GM19328 (cell line): ENCODE measurements at regions not wholly inside any gene's neighbourhood (a gene's known extent, or its start where the extent isn't known, plus 50 kb on each side); places are given as distances from the start of the nearest gene placed in this dataset.
"Not testable (repeated sequence)": the region's sequence is repeated elsewhere in the genome, so short reads cannot be mapped to it uniquely, and the experiment has no call there.

ENCODE experiments used
- ATAC-seq: cut with Tn5 transposase; IDR thresholded peaks from one replicate; pipeline ENCODE4 v1.9.1; 2021; ENCODE audit warnings: mild to moderate bottlenecking, moderate library complexity; ENCODE audit not compliant: unreplicated experiment

DNA sequence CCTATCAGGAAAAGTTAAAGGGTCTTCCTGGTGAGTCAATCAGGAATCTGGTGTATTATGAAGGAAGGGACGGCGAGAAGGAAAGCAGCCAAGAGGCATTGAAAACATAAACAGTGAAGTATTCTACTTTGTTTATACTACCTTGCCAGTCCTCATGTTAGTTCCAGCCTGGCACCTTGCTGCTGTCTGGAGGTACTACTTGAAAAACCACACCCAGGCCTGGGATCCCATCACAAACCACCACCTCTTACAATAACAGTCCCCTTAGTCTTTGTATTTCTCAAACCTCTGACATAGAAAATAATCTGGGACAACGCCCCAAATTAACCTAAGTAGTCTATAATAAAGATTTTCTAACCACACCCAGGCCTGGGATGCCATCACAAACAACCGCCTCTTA lies 676.7 kb upstream of the SOX9 start:
- ATAC-seq, result no peak

DNA sequence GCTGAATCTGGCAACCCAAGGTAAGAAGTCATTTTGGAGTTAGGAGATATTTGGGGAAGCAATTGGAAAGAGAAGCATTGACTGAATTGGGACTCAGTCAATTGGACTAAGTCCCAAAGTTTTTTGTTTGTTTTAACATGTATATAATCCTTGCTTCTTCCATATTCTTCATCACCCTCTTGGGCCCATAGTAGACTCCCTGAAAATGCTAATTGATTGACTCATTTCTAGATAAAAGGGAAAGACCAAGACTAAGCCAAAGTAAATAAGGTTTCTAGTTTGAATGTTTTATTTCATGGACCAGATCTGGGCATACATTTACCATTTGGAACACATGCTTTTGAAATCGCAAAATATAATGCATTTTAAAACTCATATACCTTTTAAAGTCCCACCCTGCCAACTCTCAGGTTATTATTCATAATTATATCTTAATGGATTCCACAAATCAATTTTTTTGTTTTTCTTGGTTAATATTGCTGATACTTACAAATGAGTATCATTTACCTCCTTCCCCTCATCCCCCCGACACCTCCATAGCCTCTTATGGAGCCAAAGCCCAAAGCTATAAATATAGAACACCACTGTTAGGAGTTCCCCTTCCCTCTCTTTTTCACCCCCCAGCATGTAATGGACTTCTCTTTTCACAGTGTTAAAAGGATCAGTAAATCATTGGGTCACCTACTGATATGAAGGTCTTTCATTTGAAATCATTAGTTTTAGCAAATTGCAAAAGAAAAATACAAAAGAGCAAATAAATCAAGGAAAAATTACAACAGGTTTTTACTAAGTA lies 674.0 kb upstream of the SOX9 start:
- ATAC-seq, result no peak

DNA sequence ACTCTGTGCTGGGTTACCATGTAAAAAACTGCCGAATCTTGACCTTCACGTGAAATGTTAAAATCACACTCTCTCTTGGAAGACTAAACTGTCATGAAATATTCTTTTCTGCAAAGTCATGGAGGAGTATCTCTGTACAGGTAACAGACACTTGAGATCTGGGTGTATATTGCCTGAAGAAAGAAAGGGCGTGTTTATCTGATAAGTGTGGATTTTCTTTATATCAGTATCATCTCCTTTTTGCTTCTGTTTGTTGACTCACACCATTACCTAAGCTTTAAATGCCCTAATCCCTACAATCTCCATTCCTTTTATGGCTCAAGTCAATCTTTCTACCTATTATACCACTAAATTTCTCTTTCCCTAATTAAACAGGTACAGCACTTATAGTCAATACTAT lies 673.2 kb upstream of the SOX9 start:
- no peak for ATAC-seq

DNA sequence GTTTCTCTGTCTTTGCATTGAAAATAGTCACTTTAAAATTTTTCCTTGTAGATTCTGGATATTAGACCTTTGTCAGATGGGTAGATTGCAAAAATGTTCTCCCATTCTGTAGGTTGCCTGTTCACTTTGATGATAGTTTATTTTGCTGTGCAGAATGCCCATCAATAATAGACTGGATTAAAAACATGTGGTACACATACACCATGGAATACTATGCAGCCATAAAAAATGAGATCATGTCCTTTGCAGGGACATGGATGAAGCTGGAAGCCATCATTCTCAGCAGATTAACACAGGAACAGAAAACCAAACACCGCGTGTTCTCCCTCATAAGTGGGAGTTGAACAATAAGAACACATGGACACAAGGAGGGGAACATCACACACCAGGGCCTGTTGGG lies 670.2 kb upstream of the SOX9 start:
- not testable (repeated sequence) for ATAC-seq

DNA sequence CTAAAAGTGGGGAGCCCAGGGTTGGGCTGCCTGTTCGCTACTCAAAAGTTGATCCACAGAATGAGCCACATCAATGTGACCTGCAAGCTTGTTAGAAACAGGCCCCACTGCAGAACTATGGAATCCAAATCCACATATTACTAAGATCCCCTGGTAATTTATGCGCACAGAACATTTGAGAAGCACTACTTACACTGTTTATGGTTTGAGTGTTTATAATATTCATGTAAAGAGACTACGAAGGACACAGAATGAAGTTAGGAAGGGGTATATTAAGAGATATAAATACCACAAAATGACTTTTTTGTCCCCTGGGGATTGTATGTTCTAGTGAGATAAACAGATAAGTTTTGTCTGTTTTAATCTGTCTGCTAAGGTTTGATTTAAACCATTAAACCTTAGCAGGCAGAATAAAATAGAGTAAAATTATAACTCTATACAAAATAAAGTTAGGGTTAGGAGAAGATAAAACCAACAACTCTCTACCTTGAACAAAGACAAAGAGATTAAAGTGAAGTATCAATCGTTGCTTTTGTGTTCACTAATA lies 666.9 kb upstream of the SOX9 start:
- no peak for ATAC-seq

DNA sequence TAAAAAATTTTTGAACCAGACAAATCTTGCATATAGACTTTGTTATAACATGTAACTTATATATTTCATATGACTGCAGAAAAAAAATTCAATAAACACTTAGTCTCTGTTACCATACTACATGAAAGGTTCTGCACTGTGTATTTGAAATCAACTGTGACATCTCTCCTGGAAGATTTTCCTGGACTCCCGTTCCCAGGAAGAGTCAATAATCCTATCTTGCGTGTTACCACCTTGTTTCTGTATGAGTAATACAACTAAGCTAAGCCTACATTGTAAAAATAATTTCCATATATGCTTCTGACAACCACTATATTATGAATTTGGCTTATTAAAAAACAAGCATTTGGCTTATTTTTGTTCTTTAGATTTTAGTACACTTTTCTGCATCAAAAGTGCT lies 665.6 kb upstream of the SOX9 start:
- ATAC-seq, result no peak

DNA sequence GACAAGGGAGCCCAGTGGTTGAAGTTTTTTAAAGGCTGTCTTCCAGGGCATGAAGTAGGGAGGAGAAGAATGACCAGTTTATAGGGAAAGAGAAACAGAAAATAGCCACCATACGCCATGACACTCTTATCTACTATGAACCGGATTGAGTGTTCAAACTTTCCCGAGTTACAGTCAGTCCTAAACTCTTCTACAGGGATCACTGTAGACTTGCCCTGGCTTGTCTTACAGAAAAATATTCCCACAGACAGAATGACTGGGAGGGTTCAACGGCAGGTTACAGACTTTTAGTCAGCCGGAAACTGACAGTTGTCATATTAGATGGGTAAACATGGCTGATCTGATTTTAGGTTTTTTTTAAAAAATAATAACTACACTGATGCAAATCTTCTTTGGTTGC lies 662.5 kb upstream of the SOX9 start:
- no peak for ATAC-seq

DNA sequence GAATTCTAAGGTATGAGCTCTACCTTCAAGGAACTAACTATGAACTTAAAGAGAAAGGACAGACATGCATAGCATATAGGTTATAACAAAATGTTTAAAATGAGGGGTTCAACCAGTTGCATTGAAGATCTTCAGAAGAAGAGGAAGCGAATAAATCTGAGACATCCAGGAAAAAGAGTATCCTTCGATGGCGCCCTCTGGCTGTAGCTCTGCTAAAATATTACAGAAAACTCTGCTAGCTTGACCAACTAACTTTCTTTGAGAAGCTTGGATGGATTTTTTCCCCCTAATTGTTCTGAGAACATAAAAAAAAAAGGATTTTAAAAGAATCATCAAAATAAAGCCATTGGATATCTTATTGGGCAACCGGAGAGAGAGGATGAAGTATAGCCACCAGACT lies 659.9 kb upstream of the SOX9 start:
- ATAC-seq, result no peak

DNA sequence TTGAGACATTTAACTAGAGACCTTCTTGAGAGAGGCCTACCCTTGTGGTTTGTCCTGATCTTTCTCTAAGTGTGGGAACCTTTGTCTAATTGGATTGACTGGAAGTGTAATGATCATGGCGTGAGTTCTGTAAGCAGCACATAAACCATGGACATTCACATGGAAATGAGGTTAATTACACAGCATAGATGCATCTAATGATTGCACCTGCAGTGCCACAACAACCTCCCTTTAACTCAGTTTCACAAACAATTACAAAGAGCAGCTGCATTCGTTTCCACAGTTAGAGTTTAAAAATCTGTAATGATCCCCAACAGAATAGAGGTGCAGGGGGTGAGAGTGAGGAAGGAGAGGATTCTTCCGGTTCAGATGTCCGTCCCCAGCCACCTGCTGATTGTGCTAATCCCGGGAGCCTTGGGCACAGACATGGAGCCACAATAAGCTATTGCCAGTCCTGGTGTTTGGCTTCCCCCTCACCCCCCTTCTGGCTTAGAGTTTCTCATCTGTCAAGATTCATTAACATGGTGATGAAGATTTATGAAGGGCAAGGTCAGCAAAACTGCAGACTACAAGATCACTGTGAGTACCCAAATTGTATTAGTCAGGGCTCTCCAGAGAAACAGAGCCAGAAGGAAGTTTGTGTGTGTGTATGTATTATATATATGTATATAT lies 659.2 kb upstream of the SOX9 start:
- no peak for ATAC-seq

DNA sequence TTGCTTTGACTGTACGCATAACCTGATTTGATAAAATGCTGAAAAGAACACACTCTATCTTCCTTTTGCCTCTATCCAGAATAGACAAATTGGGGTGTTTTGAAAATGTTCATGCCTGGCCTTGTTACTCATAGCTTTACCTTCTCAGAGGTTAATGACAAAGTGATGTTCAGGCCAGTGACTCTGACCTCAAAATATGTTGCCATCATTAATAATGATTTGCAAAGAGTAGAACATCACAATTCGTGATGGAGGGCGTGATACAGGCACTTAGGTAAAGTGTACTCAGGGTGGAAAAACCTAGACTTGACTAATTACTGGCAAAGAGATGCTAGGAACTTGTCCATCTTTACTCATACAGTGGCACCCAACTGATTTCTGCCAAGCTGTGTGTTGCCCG lies 656.6 kb upstream of the SOX9 start:
- no peak for ATAC-seq

DNA sequence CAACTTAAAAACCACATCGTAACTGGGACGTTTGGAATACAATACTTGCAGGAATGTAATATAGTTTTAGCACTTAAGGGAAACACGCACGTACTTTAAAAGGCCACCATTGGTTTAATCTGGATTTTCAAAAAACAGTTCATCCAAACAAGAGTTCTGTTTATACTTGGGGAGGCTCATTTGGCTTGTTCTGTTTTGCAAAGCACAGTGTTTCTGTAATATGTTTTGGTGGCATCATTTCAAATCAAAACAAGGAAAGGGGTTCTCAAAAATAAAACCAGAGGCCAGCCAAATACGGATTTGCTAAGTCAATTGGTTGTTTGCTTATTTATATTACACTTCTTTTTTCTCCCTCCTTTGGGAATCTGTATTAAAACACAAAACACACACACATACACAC lies 656.1 kb upstream of the SOX9 start:
- no peak for ATAC-seq

DNA sequence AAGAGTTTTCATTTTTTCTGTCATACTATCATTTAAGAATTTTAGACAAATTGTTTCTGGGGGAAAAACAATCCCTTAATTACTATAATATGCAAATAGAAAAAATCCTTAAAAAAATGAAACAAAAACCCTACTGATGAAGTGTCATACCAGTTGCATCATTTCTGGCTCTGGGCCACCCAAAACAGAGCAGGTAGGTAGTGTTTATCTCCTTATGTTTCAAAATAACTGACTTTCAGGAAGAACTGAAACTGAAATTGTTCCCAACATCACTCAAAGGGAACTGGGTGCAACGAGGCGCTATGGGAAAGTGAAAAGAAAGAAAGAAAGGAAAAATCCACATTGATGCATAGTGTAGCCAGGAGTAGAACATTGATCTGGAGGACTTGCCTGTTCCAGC lies 653.1 kb upstream of the SOX9 start:
- no peak for ATAC-seq

DNA sequence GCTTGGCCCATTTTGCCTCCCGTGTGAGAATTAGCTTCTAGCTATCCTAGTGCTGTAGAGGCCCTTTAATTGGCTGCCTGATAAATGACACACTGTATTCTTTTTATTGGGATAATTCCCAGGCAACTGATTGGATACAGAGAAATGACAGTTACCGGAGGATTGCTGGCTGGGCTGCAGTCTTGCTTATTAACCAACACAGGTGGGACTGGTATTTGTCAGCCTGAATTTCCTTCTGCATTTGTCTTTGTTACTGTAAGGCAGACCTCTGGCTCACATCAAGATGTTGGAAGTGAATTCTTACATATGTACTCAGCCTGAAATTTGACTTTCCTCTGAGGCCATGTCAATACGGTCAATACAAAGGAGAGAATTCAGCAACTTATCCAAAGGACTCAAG lies 650.8 kb upstream of the SOX9 start:
- no peak for ATAC-seq

DNA sequence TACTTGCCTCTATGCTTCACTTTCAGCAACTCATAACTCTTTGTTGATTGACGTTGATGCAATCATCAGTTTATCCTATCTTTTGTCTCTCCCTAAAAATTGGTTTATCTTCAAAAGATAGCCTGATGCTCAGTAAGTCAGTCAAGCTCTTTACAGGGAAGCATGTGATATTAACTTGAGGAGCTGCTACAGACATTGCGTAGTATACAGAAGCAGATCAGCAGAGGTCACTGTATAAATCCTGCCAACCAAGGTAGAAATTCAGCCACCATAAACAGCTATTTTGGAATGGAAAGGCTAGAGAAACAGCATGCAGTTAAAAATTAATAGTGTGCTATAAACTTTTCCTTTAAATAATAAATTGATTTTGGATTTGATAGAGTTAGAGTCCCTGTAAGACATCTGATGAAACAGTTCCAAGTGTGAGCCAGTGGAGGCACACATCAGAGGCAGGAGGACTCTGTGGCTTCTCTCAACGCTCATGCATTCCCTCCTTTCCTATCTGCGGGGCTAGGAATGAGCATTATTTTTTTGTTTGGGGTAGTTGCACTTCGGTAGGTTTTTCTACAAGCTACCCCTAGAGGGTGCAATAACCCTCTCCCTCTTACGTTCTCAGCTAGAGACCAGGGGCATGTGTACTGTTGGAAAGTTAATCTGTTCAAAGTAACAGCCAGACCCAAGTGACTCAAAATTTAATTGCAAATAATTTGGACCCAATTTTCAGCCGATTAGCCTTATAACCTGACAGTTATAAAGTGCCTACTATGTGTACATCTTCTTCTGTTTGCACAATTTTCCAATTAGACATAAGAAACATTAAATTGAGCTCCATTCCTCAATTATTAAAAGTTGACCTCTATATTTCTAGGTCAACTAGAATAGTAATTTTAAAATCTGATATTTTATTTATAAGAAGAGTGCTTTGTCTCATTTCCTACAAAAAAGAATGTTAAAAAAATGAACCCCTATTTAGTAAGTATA lies 647.7 kb upstream of the SOX9 start:
- no peak for ATAC-seq

DNA sequence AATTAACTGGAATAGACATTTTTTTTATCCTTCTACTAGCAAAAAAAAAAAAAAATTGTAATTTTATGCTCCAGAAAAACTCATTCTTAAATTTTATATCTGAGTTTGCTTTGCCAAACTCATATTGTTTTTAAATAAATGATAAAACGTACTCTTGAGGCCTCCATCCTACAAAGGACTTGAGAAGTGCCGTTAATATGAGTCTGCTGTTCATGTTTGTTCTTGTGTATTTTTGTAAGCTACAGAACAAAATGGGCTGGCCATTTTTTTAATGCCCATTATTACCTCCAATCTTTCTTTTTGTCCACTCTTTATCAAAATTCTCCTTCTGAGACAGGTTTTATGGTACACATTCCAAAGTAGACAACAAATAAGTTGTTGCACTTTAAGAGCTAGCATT lies 643.5 kb upstream of the SOX9 start:
- ATAC-seq, result no peak

DNA sequence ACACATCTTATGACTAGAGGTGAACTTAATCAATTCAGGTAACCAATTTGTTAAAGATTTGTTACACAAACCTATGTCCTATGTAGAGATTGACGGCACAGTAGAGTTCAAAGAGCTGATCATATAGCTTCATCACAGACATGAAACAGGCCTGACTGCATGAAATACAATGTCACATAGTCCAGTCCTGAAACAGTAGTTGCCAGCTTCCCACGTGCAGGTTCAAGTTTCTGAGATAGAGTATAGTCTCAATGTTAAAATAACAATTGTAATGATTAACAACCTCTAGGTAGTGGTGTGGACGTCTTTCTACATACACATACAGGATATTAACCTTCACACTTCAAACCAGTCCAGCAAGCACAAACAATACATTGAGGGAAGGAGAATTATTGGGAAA lies 640.7 kb upstream of the SOX9 start:
- ATAC-seq, result no peak

DNA sequence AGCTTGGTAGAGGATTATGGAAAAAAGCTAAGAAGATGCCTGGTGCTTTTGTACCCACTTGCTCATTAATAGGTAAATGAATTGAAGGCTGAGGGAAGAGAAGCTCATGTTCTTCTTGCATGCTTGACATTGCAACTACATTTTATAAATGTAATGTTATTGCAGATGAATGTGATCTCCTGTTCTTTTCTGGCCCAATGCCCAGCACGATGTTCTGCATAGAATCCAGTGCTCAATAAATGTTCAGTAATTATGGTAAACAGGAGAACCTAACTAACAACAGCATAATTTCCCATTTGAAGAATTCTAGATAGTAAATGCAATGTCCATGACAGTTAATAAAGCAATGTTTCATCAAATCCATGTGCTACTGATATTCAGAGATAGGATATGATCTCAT lies 638.2 kb upstream of the SOX9 start:
- ATAC-seq, result no peak

DNA sequence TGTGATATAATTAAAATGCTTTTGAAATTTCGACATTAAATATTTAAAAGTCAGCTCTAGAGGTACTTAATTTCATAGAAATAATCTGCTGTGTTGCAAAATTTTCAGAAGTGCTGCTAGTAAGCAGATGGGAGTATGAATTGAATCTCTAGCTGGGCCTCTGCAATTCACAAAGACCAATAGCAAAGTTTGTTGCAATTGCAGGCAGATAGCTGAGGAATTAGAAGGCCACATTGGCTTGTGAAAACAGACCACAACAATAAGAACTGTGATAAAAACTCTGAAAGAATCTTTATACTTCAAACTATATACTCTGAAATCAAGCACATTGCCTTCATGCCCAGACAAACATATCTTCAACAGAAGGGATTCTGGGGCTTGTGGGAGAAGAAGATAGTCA lies 636.3 kb upstream of the SOX9 start:
- no peak for ATAC-seq

DNA sequence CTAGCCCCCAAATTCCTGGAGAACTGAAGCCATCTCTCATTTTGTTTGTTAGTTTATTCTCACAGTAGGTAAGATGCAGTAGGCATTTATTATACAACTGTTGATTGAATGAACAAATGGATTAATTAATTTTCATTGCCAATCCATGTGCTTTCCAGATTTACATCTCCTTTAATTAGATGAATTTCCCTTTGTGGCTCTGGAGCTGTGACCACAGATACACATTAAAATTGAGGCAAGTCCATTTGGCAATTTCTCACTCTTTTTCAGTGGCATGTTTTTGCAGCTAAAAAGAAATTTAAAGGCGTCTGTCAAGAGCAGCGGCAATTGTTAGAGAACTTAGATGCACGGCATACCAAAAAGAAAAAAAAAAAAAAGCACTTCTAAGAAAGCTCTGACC lies 635.4 kb upstream of the SOX9 start:
- no peak for ATAC-seq

DNA sequence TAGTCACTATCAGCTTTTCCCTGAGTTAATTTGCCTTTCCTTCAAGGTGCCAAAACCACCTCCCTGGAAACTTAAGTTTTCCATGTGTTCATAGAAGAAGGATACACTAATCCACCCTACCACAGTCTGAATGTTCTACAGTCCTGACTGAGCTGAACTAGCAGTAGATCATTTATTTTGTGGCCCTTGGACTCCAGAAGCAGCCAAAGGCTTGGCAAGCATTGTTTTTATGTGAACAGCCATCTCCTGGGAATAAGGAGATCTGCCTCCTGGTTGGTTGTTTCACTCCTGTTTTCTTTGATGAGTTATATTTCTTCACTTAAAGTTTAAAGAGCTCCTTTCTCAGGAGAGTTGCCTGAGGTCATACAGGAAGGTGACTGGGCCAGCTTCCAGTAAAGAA lies 634.6 kb upstream of the SOX9 start:
- no peak for ATAC-seq

DNA sequence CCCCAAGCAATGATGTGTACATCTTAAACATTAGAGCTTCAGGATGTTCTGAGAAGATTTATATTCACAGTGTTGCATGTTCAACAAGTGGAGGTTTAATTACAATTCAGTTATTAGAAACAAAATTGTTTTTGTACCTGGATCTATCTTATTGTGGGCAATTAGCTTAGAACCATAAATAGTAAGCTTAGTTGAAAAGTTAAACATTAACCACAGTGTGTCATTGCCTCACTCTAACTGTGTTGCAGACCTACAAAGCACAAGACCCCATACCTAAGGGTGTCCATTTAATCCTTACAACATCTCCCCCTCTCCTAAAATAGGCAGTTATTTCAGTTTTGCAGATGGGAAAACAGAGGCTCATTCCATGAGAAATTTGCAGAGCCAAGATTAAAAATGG lies 632.0 kb upstream of the SOX9 start:
- ATAC-seq, result no peak
